ENCODE measurements at regions not wholly inside any gene's neighbourhood (a gene's known extent, or its start where the extent isn't known, plus 50 kb on each side); places are given as distances from the start of the nearest gene placed in this dataset.
"Not testable (repeated sequence)": the region's sequence is repeated elsewhere in the genome, so short reads cannot be mapped to it uniquely, and the experiment has no call there.

- Histone ChIP-seq H3K4me1 (ENCODE audit: insufficient read depth, low read length) (no peaks in the 10 kb centered on the region), H3K9ac (ENCODE audit: low read depth, low read length) (no peak overlapping the region), H3K9me3 (ENCODE audit: control insufficient read depth, insufficient read depth, low read length) (no peaks in the 10 kb centered on the region), H3K36me3 (ENCODE audit: insufficient read depth, low read length) (no peaks in the 10 kb centered on the region)
These were observed 177.0 kb downstream of the C12orf75 start for GRCh38 chr12:105507311-105508038.

GRCh38 chr12:105508096-105508495, 177.6 kb downstream of the C12orf75 start:
- no peaks in the 10 kb centered on the region for H3K9me3 ChIP-seq (ENCODE audit: control insufficient read depth, insufficient read depth, low read length)

GRCh38 chr12:105510526-105510925, 180.0 kb downstream of the C12orf75 start:
- Histone ChIP-seq H3K9ac (ENCODE audit: low read depth, low read length) (no peak overlapping the region), H3K36me3 (ENCODE audit: insufficient read depth, low read length) (no peaks in the 10 kb centered on the region), H3K4me1 (ENCODE audit: insufficient read depth, low read length) (no peaks in the 10 kb centered on the region), H3K9me3 (ENCODE audit: control insufficient read depth, insufficient read depth, low read length) (no peaks in the 10 kb centered on the region)

More at GRCh38 chr12:105508096-105508495, 177.6 kb downstream of the C12orf75 start:
- H3K36me3 ChIP-seq (ENCODE audit: insufficient read depth, low read length), result no peaks in the 10 kb centered on the region
- no peak overlapping the region for H3K9ac ChIP-seq (ENCODE audit: low read depth, low read length)
- H3K4me1 ChIP-seq (ENCODE audit: insufficient read depth, low read length), result no peaks in the 10 kb centered on the region

- H3K9me3 ChIP-seq (ENCODE audit: control insufficient read depth, insufficient read depth, low read length); H3K36me3 ChIP-seq (ENCODE audit: insufficient read depth, low read length); H3K9ac ChIP-seq (ENCODE audit: low read depth, low read length); H3K4me1 ChIP-seq (ENCODE audit: insufficient read depth, low read length): not testable (repeated sequence)
These were observed 182.4 kb downstream of the C12orf75 start for GRCh38 chr12:105512861-105513260.

GRCh38 chr12:105522166-105522825, 191.8 kb downstream of the C12orf75 start:
- no peaks in the 10 kb centered on the region for H3K9me3 ChIP-seq (ENCODE audit: control insufficient read depth, insufficient read depth, low read length)
- no peaks in the 10 kb centered on the region for H3K36me3 ChIP-seq (ENCODE audit: insufficient read depth, low read length)
- H3K4me1 ChIP-seq (ENCODE audit: insufficient read depth, low read length), result 0 out of 2 replicates have a peak, but pooled peaks cover 4% of the 10 kb centered on the region
- H3K9ac ChIP-seq (ENCODE audit: low read depth, low read length), result no peak overlapping the region

- no peaks in the 10 kb centered on the region for H3K36me3 ChIP-seq (ENCODE audit: insufficient read depth, low read length)
- 0 out of 2 replicates have a peak, but pooled peaks cover 4% of the 10 kb centered on the region for H3K4me1 ChIP-seq (ENCODE audit: insufficient read depth, low read length)
- no peak overlapping the region for H3K9ac ChIP-seq (ENCODE audit: low read depth, low read length)
These were observed 192.9 kb downstream of the C12orf75 start for GRCh38 chr12:105523164-105524057.

GRCh38 chr12:105524961-105525360, 194.5 kb downstream of the C12orf75 start:
- Histone ChIP-seq H3K36me3 (ENCODE audit: insufficient read depth, low read length) (no peaks in the 10 kb centered on the region), H3K9ac (ENCODE audit: low read depth, low read length) (no peak overlapping the region), H3K9me3 (ENCODE audit: control insufficient read depth, insufficient read depth, low read length) (no peaks in the 10 kb centered on the region)

More at GRCh38 chr12:105523164-105524057, 192.9 kb downstream of the C12orf75 start:
- H3K9me3 ChIP-seq (ENCODE audit: control insufficient read depth, insufficient read depth, low read length), result no peaks in the 10 kb centered on the region

GRCh38 chr12:105534068-105534467, 203.6 kb downstream of the C12orf75 start:
- no peaks in the 10 kb centered on the region for H3K4me1 ChIP-seq (ENCODE audit: insufficient read depth, low read length)
- H3K9ac ChIP-seq (ENCODE audit: low read depth, low read length), result no peak overlapping the region
- peaks cover 16% of the 10 kb centered on the region for H3K9me3 ChIP-seq (ENCODE audit: control insufficient read depth, insufficient read depth, low read length)
- no peaks in the 10 kb centered on the region for H3K36me3 ChIP-seq (ENCODE audit: insufficient read depth, low read length)

More at GRCh38 chr12:105524961-105525360, 194.5 kb downstream of the C12orf75 start:
- H3K4me1 ChIP-seq (ENCODE audit: insufficient read depth, low read length), result 0 out of 2 replicates have a peak, but pooled peaks cover 4% of the 10 kb centered on the region

- H3K9ac ChIP-seq (ENCODE audit: low read depth, low read length); H3K36me3 ChIP-seq (ENCODE audit: insufficient read depth, low read length); H3K4me1 ChIP-seq (ENCODE audit: insufficient read depth, low read length): not testable (repeated sequence)
- H3K9me3 ChIP-seq (ENCODE audit: control insufficient read depth, insufficient read depth, low read length), result peaks cover 18% of the 10 kb centered on the region
These were observed 204.5 kb downstream of the C12orf75 start for GRCh38 chr12:105535033-105535432.

GRCh38 chr12:105538880-105539279, 208.4 kb downstream of the C12orf75 start:
- H3K9me3 ChIP-seq (ENCODE audit: control insufficient read depth, insufficient read depth, low read length), result peaks cover 20% of the 10 kb centered on the region
- no peaks in the 10 kb centered on the region for H3K4me1 ChIP-seq (ENCODE audit: insufficient read depth, low read length)
- no peaks in the 10 kb centered on the region for H3K36me3 ChIP-seq (ENCODE audit: insufficient read depth, low read length)
- no peak overlapping the region for H3K9ac ChIP-seq (ENCODE audit: low read depth, low read length)

GRCh38 chr12:105539735-105540134, 209.2 kb downstream of the C12orf75 start:
- Histone ChIP-seq H3K4me1 (ENCODE audit: insufficient read depth, low read length) (no peaks in the 10 kb centered on the region), H3K36me3 (ENCODE audit: insufficient read depth, low read length) (no peaks in the 10 kb centered on the region), H3K9me3 (ENCODE audit: control insufficient read depth, insufficient read depth, low read length) (peaks cover 18% of the 10 kb centered on the region), H3K9ac (ENCODE audit: low read depth, low read length) (no peak overlapping the region)

GRCh38 chr12:105547786-105548185, 217.3 kb downstream of the C12orf75 start:
- Histone ChIP-seq H3K36me3 (ENCODE audit: insufficient read depth, low read length) (no peaks in the 10 kb centered on the region), H3K9ac (ENCODE audit: low read depth, low read length) (no peak overlapping the region), H3K4me1 (ENCODE audit: insufficient read depth, low read length) (no peaks in the 10 kb centered on the region), H3K9me3 (ENCODE audit: control insufficient read depth, insufficient read depth, low read length) (peaks cover 2% of the 10 kb centered on the region; the same call in 1 of the 2 replicates)

GRCh38 chr12:105548626-105549025, 218.1 kb downstream of the C12orf75 start:
- Histone ChIP-seq H3K9me3 (ENCODE audit: control insufficient read depth, insufficient read depth, low read length) (no peaks in the 10 kb centered on the region), H3K4me1 (ENCODE audit: insufficient read depth, low read length) (peaks cover 2% of the 10 kb centered on the region; the same call in 1 of the 2 replicates), H3K36me3 (ENCODE audit: insufficient read depth, low read length) (no peaks in the 10 kb centered on the region), H3K9ac (ENCODE audit: low read depth, low read length) (no peak overlapping the region)

GRCh38 chr12:105552056-105552455, 221.6 kb downstream of the C12orf75 start:
- Histone ChIP-seq H3K9ac (ENCODE audit: low read depth, low read length) (no peak overlapping the region), H3K36me3 (ENCODE audit: insufficient read depth, low read length) (no peaks in the 10 kb centered on the region), H3K4me1 (ENCODE audit: insufficient read depth, low read length) (peaks cover 13% of the 10 kb centered on the region), H3K9me3 (ENCODE audit: control insufficient read depth, insufficient read depth, low read length) (no peaks in the 10 kb centered on the region)

Data from ES-I3 (cell line).